ENCODE measurements at regions not wholly inside any gene's neighbourhood (a gene's known extent, or its start where the extent isn't known, plus 50 kb on each side); places are given as distances from the start of the nearest gene placed in this dataset.

GRCh38 chr13:111572956-111573761 lies 252.7 kb downstream of the TEX29 start:
- Histone ChIP-seq H3K27ac (ENCODE audit: low read length) (no peak overlapping the region), H3K27me3 (ENCODE audit: control insufficient read depth, insufficient read depth, low read length) (no peaks in the 10 kb centered on the region), H3K9me3 (ENCODE audit: control insufficient read depth, low read depth, low read length) (peaks cover 3% of the 10 kb centered on the region), H3K36me3 (ENCODE audit: control insufficient read depth, insufficient read depth, low read length) (no peaks in the 10 kb centered on the region), H3K4me3 (ENCODE audit: low read length) (no peak overlapping the region), H3K4me1 (ENCODE audit: control insufficient read depth, insufficient read depth, low read length) (no peaks in the 10 kb centered on the region)
- DNase-seq: peak; percentile 41 to 66
- WGBS (ENCODE audit: insufficient coverage, low lambda C conversion rate): no CpG with 5 or more reads among the region's 27 CpGs

- no peaks in the 10 kb centered on the region for H3K4me1 ChIP-seq (ENCODE audit: control insufficient read depth, insufficient read depth, low read length)
- no peak overlapping the region for H3K27ac ChIP-seq (ENCODE audit: low read length)
- no peaks in the 10 kb centered on the region for H3K27me3 ChIP-seq (ENCODE audit: control insufficient read depth, insufficient read depth, low read length)
- H3K4me3 ChIP-seq (ENCODE audit: low read length): no peak overlapping the region
- peaks cover 3% of the 10 kb centered on the region for H3K9me3 ChIP-seq (ENCODE audit: control insufficient read depth, low read depth, low read length)
- H3K36me3 ChIP-seq (ENCODE audit: control insufficient read depth, insufficient read depth, low read length): no peaks in the 10 kb centered on the region
- WGBS (ENCODE audit: insufficient coverage, low lambda C conversion rate): 83% methylated on average over 1 of the region's 7 CpGs
- no peak for DNase-seq
Measured at GRCh38 chr13:111573801-111574200, 253.4 kb downstream of the TEX29 start.

GRCh38 chr13:111575276-111575675 lies 254.8 kb downstream of the TEX29 start:
- DNase-seq: no peak
- WGBS (ENCODE audit: insufficient coverage, low lambda C conversion rate): no CpG with 5 or more reads among the region's 9 CpGs
- H3K36me3 ChIP-seq (ENCODE audit: control insufficient read depth, insufficient read depth, low read length): no peaks in the 10 kb centered on the region

GRCh38 chr13:111575719-111576118 lies 255.3 kb downstream of the TEX29 start:
- Histone ChIP-seq H3K4me1 (ENCODE audit: control insufficient read depth, insufficient read depth, low read length) (no peaks in the 10 kb centered on the region), H3K36me3 (ENCODE audit: control insufficient read depth, insufficient read depth, low read length) (no peaks in the 10 kb centered on the region)
- WGBS (ENCODE audit: insufficient coverage, low lambda C conversion rate): no CpG with 5 or more reads among the region's 5 CpGs

More at GRCh38 chr13:111575276-111575675, 254.8 kb downstream of the TEX29 start:
- Histone ChIP-seq H3K27ac (ENCODE audit: low read length) (no peak overlapping the region), H3K4me1 (ENCODE audit: control insufficient read depth, insufficient read depth, low read length) (no peaks in the 10 kb centered on the region), H3K9me3 (ENCODE audit: control insufficient read depth, low read depth, low read length) (peaks cover 3% of the 10 kb centered on the region), H3K4me3 (ENCODE audit: low read length) (no peak overlapping the region), H3K27me3 (ENCODE audit: control insufficient read depth, insufficient read depth, low read length) (no peaks in the 10 kb centered on the region)

GRCh38 chr13:111577208-111577828 lies 256.9 kb downstream of the TEX29 start:
- no CpG with 5 or more reads among the region's 9 CpGs for WGBS (ENCODE audit: insufficient coverage, low lambda C conversion rate)

More at GRCh38 chr13:111575719-111576118, 255.3 kb downstream of the TEX29 start:
- Histone ChIP-seq H3K4me3 (ENCODE audit: low read length) (no peak overlapping the region), H3K27ac (ENCODE audit: low read length) (no peak overlapping the region), H3K27me3 (ENCODE audit: control insufficient read depth, insufficient read depth, low read length) (no peaks in the 10 kb centered on the region), H3K9me3 (ENCODE audit: control insufficient read depth, low read depth, low read length) (peaks cover 3% of the 10 kb centered on the region)
- DNase-seq: no peak

GRCh38 chr13:111577956-111578605 lies 257.6 kb downstream of the TEX29 start:
- H3K27me3 ChIP-seq (ENCODE audit: control insufficient read depth, insufficient read depth, low read length): no peaks in the 10 kb centered on the region
- H3K36me3 ChIP-seq (ENCODE audit: control insufficient read depth, insufficient read depth, low read length): no peaks in the 10 kb centered on the region
- H3K9me3 ChIP-seq (ENCODE audit: control insufficient read depth, low read depth, low read length): no peaks in the 10 kb centered on the region
- H3K4me3 ChIP-seq (ENCODE audit: low read length): no peak overlapping the region
- no peak overlapping the region for H3K27ac ChIP-seq (ENCODE audit: low read length)
- no peak for DNase-seq
- no CpG with 5 or more reads among the region's 15 CpGs for WGBS (ENCODE audit: insufficient coverage, low lambda C conversion rate)
- no peaks in the 10 kb centered on the region for H3K4me1 ChIP-seq (ENCODE audit: control insufficient read depth, insufficient read depth, low read length)

More at GRCh38 chr13:111577208-111577828, 256.9 kb downstream of the TEX29 start:
- H3K27ac ChIP-seq (ENCODE audit: low read length): no peak overlapping the region
- H3K36me3 ChIP-seq (ENCODE audit: control insufficient read depth, insufficient read depth, low read length): no peaks in the 10 kb centered on the region
- peaks cover 3% of the 10 kb centered on the region for H3K9me3 ChIP-seq (ENCODE audit: control insufficient read depth, low read depth, low read length)
- no peak overlapping the region for H3K4me3 ChIP-seq (ENCODE audit: low read length)
- H3K4me1 ChIP-seq (ENCODE audit: control insufficient read depth, insufficient read depth, low read length): no peaks in the 10 kb centered on the region
- no peaks in the 10 kb centered on the region for H3K27me3 ChIP-seq (ENCODE audit: control insufficient read depth, insufficient read depth, low read length)
- DNase-seq: no peak

GRCh38 chr13:111584101-111584672 lies 263.7 kb downstream of the TEX29 start:
- DNase-seq: peak in 1 of 2 donors; percentile 15
- H3K4me3 ChIP-seq (ENCODE audit: low read length): no peak overlapping the region
- H3K4me1 ChIP-seq (ENCODE audit: control insufficient read depth, insufficient read depth, low read length): no peaks in the 10 kb centered on the region
- H3K9me3 ChIP-seq (ENCODE audit: control insufficient read depth, low read depth, low read length): peaks cover 4% of the 10 kb centered on the region
- 100% methylated on average over 4 of the region's 22 CpGs for WGBS (ENCODE audit: insufficient coverage, low lambda C conversion rate)
- H3K27ac ChIP-seq (ENCODE audit: low read length): no peak overlapping the region
- no peaks in the 10 kb centered on the region for H3K36me3 ChIP-seq (ENCODE audit: control insufficient read depth, insufficient read depth, low read length)
- no peaks in the 10 kb centered on the region for H3K27me3 ChIP-seq (ENCODE audit: control insufficient read depth, insufficient read depth, low read length)

GRCh38 chr13:111584870-111585269 lies 264.4 kb downstream of the TEX29 start:
- DNase-seq: no peak

GRCh38 chr13:111586291-111586690 lies 265.8 kb downstream of the TEX29 start:
- Histone ChIP-seq H3K36me3 (ENCODE audit: control insufficient read depth, insufficient read depth, low read length) (no peaks in the 10 kb centered on the region), H3K27ac (ENCODE audit: low read length) (no peak overlapping the region), H3K27me3 (ENCODE audit: control insufficient read depth, insufficient read depth, low read length) (no peaks in the 10 kb centered on the region), H3K4me1 (ENCODE audit: control insufficient read depth, insufficient read depth, low read length) (no peaks in the 10 kb centered on the region), H3K4me3 (ENCODE audit: low read length) (no peak overlapping the region), H3K9me3 (ENCODE audit: control insufficient read depth, low read depth, low read length) (peaks cover 4% of the 10 kb centered on the region)
- 100% methylated on average over 1 of the region's 27 CpGs for WGBS (ENCODE audit: insufficient coverage, low lambda C conversion rate)
- DNase-seq: no peak

More at GRCh38 chr13:111584870-111585269, 264.4 kb downstream of the TEX29 start:
- Histone ChIP-seq H3K27me3 (ENCODE audit: control insufficient read depth, insufficient read depth, low read length) (no peaks in the 10 kb centered on the region), H3K4me1 (ENCODE audit: control insufficient read depth, insufficient read depth, low read length) (no peaks in the 10 kb centered on the region), H3K9me3 (ENCODE audit: control insufficient read depth, low read depth, low read length) (peaks cover 4% of the 10 kb centered on the region), H3K36me3 (ENCODE audit: control insufficient read depth, insufficient read depth, low read length) (no peaks in the 10 kb centered on the region), H3K4me3 (ENCODE audit: low read length) (no peak overlapping the region), H3K27ac (ENCODE audit: low read length) (no peak overlapping the region)
- WGBS (ENCODE audit: insufficient coverage, low lambda C conversion rate): no CpG with 5 or more reads among the region's 13 CpGs

GRCh38 chr13:111587249-111587648 lies 266.8 kb downstream of the TEX29 start:
- WGBS (ENCODE audit: insufficient coverage, low lambda C conversion rate): no CpG with 5 or more reads among the region's 14 CpGs
- Histone ChIP-seq H3K4me3 (ENCODE audit: low read length) (no peak overlapping the region), H3K27ac (ENCODE audit: low read length) (no peak overlapping the region), H3K36me3 (ENCODE audit: control insufficient read depth, insufficient read depth, low read length) (no peaks in the 10 kb centered on the region), H3K4me1 (ENCODE audit: control insufficient read depth, insufficient read depth, low read length) (no peaks in the 10 kb centered on the region), H3K9me3 (ENCODE audit: control insufficient read depth, low read depth, low read length) (peaks cover 4% of the 10 kb centered on the region), H3K27me3 (ENCODE audit: control insufficient read depth, insufficient read depth, low read length) (no peaks in the 10 kb centered on the region)
- DNase-seq: no peak
